ENCODE measurements at regions not wholly inside any gene's neighbourhood (a gene's known extent, or its start where the extent isn't known, plus 50 kb on each side); places are given as distances from the start of the nearest gene placed in this dataset.

DNA sequence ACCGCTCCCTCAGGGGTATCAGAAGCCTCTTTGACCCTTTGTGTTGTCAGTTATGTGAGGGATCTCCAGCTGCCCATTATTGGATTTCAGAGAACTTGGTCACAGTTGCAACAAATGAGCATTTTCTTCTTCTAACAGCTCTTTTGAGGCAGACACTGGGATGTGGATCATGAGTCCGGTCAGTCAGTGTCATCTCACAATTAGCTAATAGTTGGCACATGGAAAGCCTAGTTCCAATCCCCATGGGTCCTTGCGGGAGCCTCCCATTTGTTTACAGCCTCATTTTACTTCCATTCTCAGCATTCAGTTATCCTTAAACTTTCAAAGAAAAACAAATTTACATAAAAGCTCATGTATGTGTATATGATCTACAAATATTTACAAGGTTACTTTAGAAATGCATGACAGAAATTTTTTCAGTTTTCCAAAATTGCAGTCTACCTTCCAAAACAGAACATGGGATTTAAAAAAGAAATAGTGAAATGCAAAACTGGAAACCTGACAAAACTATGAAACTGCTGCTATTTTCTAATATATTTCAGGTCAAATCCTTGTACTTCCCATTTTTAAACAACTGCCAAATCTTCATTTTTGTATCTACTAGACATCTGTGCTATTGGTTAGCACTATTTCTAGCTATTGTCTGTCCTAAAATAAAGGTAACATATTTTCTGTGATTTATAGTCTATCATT, 547.1 kb upstream of the ZEB2 start:
- TF ChIP-seq POLR2A (IDR thresholded peaks at IDR 0.05) = no peak
- no peak for TF ChIP-seq CTCF (IDR thresholded peaks at IDR 0.05)
- no peak for DNase-seq
- H3K4me1 ChIP-seq = no peaks in the 10 kb centered on the region
- no peak overlapping the region for H3K4me3 ChIP-seq
- H3K27ac ChIP-seq = peak overlapping the region in 3 of 4 donors; percentile 28 to 49 (median 45)
- no peaks in the 10 kb centered on the region for H3K36me3 ChIP-seq
- H3K9me3 ChIP-seq = no peaks in the 10 kb centered on the region
- H3K27me3 ChIP-seq = no peaks in the 10 kb centered on the region

DNA sequence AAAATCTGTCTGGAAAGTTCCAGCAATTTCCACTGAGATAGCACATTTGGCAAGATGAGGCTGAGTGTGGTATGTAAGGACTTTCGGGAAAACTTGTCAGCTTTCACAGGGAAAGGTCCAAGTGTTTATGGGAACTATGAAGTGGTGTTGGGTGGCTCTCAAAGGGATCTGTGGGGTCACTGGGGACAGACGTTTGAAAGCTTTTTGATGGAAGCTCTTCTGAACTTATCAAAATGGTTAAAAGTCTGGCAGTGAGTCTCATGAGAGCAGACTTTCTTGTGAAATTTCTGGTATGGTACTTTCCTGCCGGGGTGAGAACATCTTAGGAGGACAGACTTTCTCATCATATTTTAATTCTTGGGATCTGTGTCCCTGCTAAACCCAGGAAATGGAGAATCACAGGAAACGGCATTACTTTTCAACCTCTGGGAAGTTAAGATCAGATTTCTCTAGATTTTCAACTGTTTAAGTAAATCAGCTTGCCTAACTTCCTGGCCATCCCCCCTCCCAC, 546.3 kb upstream of the ZEB2 start:
- no peak overlapping the region for H3K4me3 ChIP-seq
- no peaks in the 10 kb centered on the region for H3K4me1 ChIP-seq
- DNase-seq = no peak
- H3K27ac ChIP-seq = peak overlapping the region in 3 of 4 donors; percentile 28 to 49 (median 45)
- TF ChIP-seq POLR2A (IDR thresholded peaks at IDR 0.05) = no peak
- no peak for TF ChIP-seq CTCF (IDR thresholded peaks at IDR 0.05)
- H3K27me3 ChIP-seq = no peaks in the 10 kb centered on the region
- H3K36me3 ChIP-seq = no peaks in the 10 kb centered on the region
- H3K9me3 ChIP-seq = no peaks in the 10 kb centered on the region

GRCh38 chr2:145065342-145065741, 545.4 kb upstream of the ZEB2 start:
- TF ChIP-seq CTCF (IDR thresholded peaks at IDR 0.05) = no peak
- no peak for TF ChIP-seq POLR2A (IDR thresholded peaks at IDR 0.05)
- DNase-seq = no peak
- no peaks in the 10 kb centered on the region for H3K36me3 ChIP-seq
- H3K27me3 ChIP-seq = no peaks in the 10 kb centered on the region
- H3K4me3 ChIP-seq = no peak overlapping the region
- H3K9me3 ChIP-seq = no peaks in the 10 kb centered on the region
- H3K4me1 ChIP-seq = no peaks in the 10 kb centered on the region
- peak overlapping the region in 1 of 4 donors; percentile 3 for H3K27ac ChIP-seq

DNA sequence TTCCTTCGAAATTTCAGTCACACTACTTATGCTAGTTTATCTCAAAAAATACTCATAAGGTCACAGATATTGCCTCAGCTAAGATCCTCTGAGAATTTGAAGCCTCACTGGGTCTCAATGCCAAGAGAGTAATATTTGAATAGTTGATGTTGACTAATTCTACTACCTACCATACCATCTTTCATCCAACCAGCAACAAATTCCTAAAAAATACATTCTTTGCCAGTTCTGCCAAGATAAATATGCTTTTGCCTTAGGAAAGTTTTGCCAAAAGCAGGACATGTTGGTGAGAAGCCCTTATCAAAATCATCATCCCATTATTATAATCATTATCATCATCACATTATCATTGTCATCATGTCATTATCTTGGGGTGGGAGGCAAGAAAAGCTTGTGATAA, 544.6 kb upstream of the ZEB2 start:
- Histone ChIP-seq H3K27me3 (no peaks in the 10 kb centered on the region), H3K36me3 (no peaks in the 10 kb centered on the region), H3K4me1 (no peaks in the 10 kb centered on the region), H3K4me3 (no peak overlapping the region), H3K27ac (no peak overlapping the region), H3K9me3 (no peaks in the 10 kb centered on the region)
- DNase-seq = no peak
- no peak for TF ChIP-seq POLR2A (IDR thresholded peaks at IDR 0.05)
- no peak for TF ChIP-seq CTCF (IDR thresholded peaks at IDR 0.05)

DNA sequence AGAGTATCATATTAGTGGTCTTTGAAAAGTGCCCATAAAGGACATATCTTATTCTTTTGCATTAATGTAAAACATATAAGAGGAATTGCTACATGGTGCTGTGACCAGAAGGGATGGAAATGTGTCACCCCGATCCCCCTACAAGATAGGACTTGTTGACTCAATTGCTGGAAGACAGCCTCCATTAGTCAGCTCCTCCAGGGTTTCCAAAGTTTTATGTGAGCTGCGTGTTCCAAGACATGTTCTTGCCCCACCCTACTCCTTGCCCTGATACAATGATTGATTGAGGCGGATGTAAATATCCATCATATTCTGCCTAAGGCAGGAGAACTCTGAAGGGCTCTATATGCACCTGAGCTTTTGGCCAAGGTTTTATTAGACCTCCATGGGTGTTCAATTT, 541.0 kb upstream of the ZEB2 start:
- no peak for TF ChIP-seq CTCF (IDR thresholded peaks at IDR 0.05)
- no peak for TF ChIP-seq POLR2A (IDR thresholded peaks at IDR 0.05)
- no peaks in the 10 kb centered on the region for H3K27me3 ChIP-seq
- DNase-seq = no peak
- no peaks in the 10 kb centered on the region for H3K9me3 ChIP-seq
- no peaks in the 10 kb centered on the region for H3K4me1 ChIP-seq
- no peaks in the 10 kb centered on the region for H3K36me3 ChIP-seq
- no peak overlapping the region for H3K27ac ChIP-seq
- H3K4me3 ChIP-seq = no peak overlapping the region

Measured in Peyer's patch (tissue), 4 donors.